Upper lobe of left lung (tissue), 4 donors: ENCODE measurements at regions not wholly inside any gene's neighbourhood (a gene's known extent, or its start where the extent isn't known, plus 50 kb on each side); places are given as distances from the start of the nearest gene placed in this dataset.

Experiments
- EP300 ChIP-seq, 4 donors: sonication (generic); formaldehyde crosslinking; IDR thresholded peaks; one replicate each; pipeline ENCODE4 v1.5.1; 2017; ENCODE audit warnings: antibody characterized with exemption in 4 of 4, control low read depth in 2 of 4
- POLR2A ChIP-seq, 4 donors: fragments of 450-650 bp; IDR thresholded peaks; one replicate each; pipeline ENCODE4 v1.5.1; 2016 to 2017; ENCODE audit warnings: antibody characterized with exemption in 4 of 4, mild to moderate bottlenecking in 2 of 4
- TF ChIP-seq, protein P1 (sequence below), 6 experiments: fragments of 450-650 bp in 4 of 6; fragments of 200-600 bp in 2 of 6; sonication (generic) in 2 of 6; IDR thresholded peaks; one replicate each; pipeline ENCODE4 v1.5.1; 2016 to 2019; ENCODE audit warnings: antibody characterized with exemption in 6 of 6

GRCh38 chr3:191795196-191795595 lies 334.2 kb downstream of the PYDC2 start:
- TF ChIP-seq, protein P1, sequence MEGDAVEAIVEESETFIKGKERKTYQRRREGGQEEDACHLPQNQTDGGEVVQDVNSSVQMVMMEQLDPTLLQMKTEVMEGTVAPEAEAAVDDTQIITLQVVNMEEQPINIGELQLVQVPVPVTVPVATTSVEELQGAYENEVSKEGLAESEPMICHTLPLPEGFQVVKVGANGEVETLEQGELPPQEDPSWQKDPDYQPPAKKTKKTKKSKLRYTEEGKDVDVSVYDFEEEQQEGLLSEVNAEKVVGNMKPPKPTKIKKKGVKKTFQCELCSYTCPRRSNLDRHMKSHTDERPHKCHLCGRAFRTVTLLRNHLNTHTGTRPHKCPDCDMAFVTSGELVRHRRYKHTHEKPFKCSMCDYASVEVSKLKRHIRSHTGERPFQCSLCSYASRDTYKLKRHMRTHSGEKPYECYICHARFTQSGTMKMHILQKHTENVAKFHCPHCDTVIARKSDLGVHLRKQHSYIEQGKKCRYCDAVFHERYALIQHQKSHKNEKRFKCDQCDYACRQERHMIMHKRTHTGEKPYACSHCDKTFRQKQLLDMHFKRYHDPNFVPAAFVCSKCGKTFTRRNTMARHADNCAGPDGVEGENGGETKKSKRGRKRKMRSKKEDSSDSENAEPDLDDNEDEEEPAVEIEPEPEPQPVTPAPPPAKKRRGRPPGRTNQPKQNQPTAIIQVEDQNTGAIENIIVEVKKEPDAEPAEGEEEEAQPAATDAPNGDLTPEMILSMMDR (IDR thresholded peaks at IDR 0.05), result no peak
- TF ChIP-seq POLR2A (IDR thresholded peaks at IDR 0.05) (no peak), EP300 (IDR thresholded peaks at IDR 0.05) (no peak)
